ENCODE measurements at regions not wholly inside any gene's neighbourhood (a gene's known extent, or its start where the extent isn't known, plus 50 kb on each side); places are given as distances from the start of the nearest gene placed in this dataset.

GRCh38 chr5:51286046-51286445 lies 97.2 kb upstream of the ISL1 start:
- no peaks in the 10 kb centered on the region for H3K4me1 ChIP-seq (ENCODE audit: control insufficient read depth, insufficient read depth, low read length)
- TF ChIP-seq ZBTB17 (tag by site-specific recombination; IDR thresholded peaks at IDR 0.05) (no peak), SETDB1 (IDR thresholded peaks at IDR 0.05; ENCODE audit: insufficient read length, low read length) (no peak), ZNF202 (tag by site-specific recombination; IDR thresholded peaks at IDR 0.05; ENCODE audit: borderline replicate concordance) (no peak), ZNF670 (tag by site-specific recombination; IDR thresholded peaks at IDR 0.05; ENCODE audit: low read depth) (no peak), IKZF3 (tag by site-specific recombination; IDR thresholded peaks at IDR 0.05) (no peak), ZNF37A (tag by site-specific recombination; IDR thresholded peaks at IDR 0.05) (no peak), GFI1B (tag by site-specific recombination; IDR thresholded peaks at IDR 0.05) (no peak), REST (tag by site-specific recombination; IDR thresholded peaks at IDR 0.05) (no peak), ZNF398 (tag by site-specific recombination; IDR thresholded peaks at IDR 0.05) (no peak), ZNF791 (tag by site-specific recombination; IDR thresholded peaks at IDR 0.05) (no peak), ZNF112 (tag by site-specific recombination; IDR thresholded peaks at IDR 0.05) (no peak), ZNF335 (tag by site-specific recombination; conservative IDR thresholded peaks at IDR 0.05) (no peak), ZNF658 (tag by site-specific recombination; IDR thresholded peaks at IDR 0.05) (no peak), ZNF707 (tag by site-specific recombination; IDR thresholded peaks at IDR 0.05) (no peak), HIC1 (tag by site-specific recombination; IDR thresholded peaks at IDR 0.05) (no peak)
- TF ChIP-seq, protein P1, sequence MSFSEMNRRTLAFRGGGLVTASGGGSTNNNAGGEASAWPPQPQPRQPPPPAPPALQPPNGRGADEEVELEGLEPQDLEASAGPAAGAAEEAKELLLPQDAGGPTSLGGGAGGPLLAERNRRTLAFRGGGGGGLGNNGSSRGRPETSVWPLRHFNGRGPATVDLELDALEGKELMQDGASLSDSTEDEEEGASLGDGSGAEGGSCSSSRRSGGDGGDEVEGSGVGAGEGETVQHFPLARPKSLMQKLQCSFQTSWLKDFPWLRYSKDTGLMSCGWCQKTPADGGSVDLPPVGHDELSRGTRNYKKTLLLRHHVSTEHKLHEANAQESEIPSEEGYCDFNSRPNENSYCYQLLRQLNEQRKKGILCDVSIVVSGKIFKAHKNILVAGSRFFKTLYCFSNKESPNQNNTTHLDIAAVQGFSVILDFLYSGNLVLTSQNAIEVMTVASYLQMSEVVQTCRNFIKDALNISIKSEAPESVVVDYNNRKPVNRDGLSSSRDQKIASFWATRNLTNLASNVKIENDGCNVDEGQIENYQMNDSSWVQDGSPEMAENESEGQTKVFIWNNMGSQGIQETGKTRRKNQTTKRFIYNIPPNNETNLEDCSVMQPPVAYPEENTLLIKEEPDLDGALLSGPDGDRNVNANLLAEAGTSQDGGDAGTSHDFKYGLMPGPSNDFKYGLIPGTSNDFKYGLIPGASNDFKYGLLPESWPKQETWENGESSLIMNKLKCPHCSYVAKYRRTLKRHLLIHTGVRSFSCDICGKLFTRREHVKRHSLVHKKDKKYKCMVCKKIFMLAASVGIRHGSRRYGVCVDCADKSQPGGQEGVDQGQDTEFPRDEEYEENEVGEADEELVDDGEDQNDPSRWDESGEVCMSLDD (tag by site-specific recombination; IDR thresholded peaks at IDR 0.05) = no peak
- no peaks in the 10 kb centered on the region for H3K9me3 ChIP-seq (ENCODE audit: control insufficient read depth, insufficient read depth, low read depth, low read length)
- no peak overlapping the region for H3K4me3 ChIP-seq (ENCODE audit: low read depth, low read length)
- H3K36me3 ChIP-seq (ENCODE audit: control insufficient read depth in 2 of 2, insufficient read depth in 1 of 2, low read length in 2 of 2) = no peaks in the 10 kb centered on the region
- POLR2A ChIA-PET = no interaction called here
- CTCF ChIA-PET = no interaction called here
- no peak overlapping the region for H3K27ac ChIP-seq (ENCODE audit: extremely low read depth, low read depth, low read length)

- ChIA-PET POLR2A (no interaction called here), CTCF (interaction anchor here (0.8 kb wide), 1 partner anchor 9 kb away, joined by 3 read pairs; no protein-coding TSS in a partner anchor)
- Histone ChIP-seq H3K36me3 (ENCODE audit: control insufficient read depth in 2 of 2, insufficient read depth in 1 of 2, low read length in 2 of 2) (no peaks in the 10 kb centered on the region), H3K27ac (ENCODE audit: extremely low read depth, low read depth, low read length) (no peak overlapping the region), H3K9me3 (ENCODE audit: control insufficient read depth, insufficient read depth, low read depth, low read length) (no peaks in the 10 kb centered on the region), H3K4me1 (ENCODE audit: control insufficient read depth, insufficient read depth, low read length) (no peaks in the 10 kb centered on the region), H3K4me3 (ENCODE audit: low read depth, low read length) (no peak overlapping the region)
- no peak for TF ChIP-seq HIC1 (tag by site-specific recombination; IDR thresholded peaks at IDR 0.05)
- no peak for TF ChIP-seq ZNF558 (tag by site-specific recombination; IDR thresholded peaks at IDR 0.05)
- TF ChIP-seq ZNF280D (tag by site-specific recombination; IDR thresholded peaks at IDR 0.05) = no peak
- TF ChIP-seq ZFHX2 (tag by site-specific recombination; conservative IDR thresholded peaks at IDR 0.05) = no peak
- TF ChIP-seq ZNF658 (tag by site-specific recombination; IDR thresholded peaks at IDR 0.05) = no peak
- TF ChIP-seq GLI4 (tag by site-specific recombination; IDR thresholded peaks at IDR 0.05) = no peak
Observed at GRCh38 chr5:51302343-51302742, 80.9 kb upstream of the ISL1 start.
